Stimulated activated CD4-positive, alpha-beta T cell treated with anti-CD3 and anti-CD28 coated beads, Interleukin-4, amount 100 ng/mL, for 48 hours (primary cell): ENCODE measurements at regions not wholly inside any gene's neighbourhood (a gene's known extent, or its start where the extent isn't known, plus 50 kb on each side); places are given as distances from the start of the nearest gene placed in this dataset.
"Not testable (repeated sequence)": the region's sequence is repeated elsewhere in the genome, so short reads cannot be mapped to it uniquely, and the experiment has no call there.

Experiments used
- DNase-seq, 2 donors: peaks; one replicate each; pipeline ENCODE4 v3.0.0-alpha.2; 2020; ENCODE audit warnings: low read depth in 2 of 2

- DNase-seq, result not testable (repeated sequence)
These were observed 99.5 kb upstream of the TCF21 start for GRCh38 chr6:133789449-133789848.

DNA sequence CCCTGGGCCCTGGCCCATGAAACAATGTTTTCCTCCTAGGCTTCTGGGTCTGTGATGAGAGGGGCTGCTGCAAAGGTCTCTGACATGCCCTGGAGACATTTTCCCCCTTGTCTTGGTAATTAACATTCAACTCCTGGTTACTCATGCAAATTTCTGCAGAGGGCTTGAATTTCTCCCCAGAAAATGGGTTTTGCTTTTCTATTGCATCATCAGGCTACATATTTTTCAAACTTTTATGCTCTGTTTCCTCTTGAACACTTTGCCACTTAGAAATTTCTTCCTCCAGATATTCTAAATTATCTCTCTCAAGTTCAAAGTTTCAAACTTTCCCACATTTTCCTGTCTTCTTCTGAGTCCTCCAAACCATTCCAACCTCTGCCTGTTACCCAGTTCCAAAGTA is 98.2 kb upstream of the TCF21 start:
- DNase-seq, result not testable (repeated sequence)

GRCh38 chr6:133795051-133795450 is 93.9 kb upstream of the TCF21 start:
- not testable (repeated sequence) for DNase-seq

- no peak for DNase-seq
These were observed 92.7 kb upstream of the TCF21 start for GRCh38 chr6:133796235-133796634.

- no peak for DNase-seq
These were observed 89.9 kb upstream of the TCF21 start for GRCh38 chr6:133799043-133799442.

- no peak for DNase-seq
These were observed 86.1 kb upstream of the TCF21 start for GRCh38 chr6:133802861-133803260.

GRCh38 chr6:133804265-133804664 is 84.6 kb upstream of the TCF21 start:
- DNase-seq, result no peak

DNA sequence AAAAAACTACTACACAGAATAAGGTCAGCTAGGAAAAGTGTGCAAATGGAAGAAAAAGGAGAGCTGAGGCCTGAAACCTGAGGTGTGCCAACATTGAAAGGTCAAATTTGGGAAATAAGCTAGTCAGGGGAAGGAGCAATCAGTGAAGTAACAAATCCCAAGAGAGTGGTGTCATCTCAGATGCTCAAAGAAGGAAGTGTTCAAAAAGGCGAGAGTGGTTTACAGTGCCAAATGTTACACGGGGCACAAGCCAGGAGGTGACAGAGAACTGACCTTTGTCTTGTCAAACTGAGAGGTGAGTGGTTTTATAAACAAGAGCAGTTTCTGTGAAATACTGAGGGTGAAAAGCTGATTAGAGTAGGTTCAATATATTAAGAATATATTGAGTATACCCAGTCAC is 83.0 kb upstream of the TCF21 start:
- DNase-seq, result no peak

DNA sequence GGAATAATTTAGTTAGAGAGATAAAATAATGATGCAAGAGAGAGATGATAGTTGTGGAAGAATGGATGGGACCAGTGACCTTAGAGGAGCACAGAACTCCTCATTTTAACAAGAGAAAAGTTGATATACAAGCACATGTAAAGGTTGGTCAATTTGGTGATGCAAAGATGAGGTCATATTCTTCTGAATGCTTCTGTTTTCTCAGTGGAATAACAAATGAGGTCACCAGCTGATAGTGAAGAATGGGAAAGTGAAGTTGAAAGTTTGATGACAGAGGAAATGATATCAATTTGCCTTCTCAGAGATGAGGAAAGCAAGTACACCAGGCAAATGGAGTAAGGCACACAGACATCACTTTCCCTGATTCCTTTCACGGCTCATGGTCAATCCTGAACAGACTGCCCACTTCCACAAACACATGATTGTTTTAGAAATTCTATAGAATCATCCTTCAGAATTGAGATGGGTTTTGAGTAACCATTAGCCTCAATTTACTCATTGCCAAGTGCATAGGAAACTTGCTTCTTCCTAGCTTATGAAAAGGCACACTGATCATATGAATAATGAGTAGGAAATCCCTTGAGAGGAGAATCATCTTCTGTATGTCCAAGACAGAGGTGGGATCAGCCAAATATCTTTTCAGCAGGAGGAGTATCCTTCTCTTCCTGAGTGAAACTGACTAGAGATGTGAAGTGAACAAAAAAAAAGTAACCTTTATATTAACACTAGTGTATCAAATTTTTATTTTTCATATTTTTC is 82.4 kb upstream of the TCF21 start:
- DNase-seq, result no peak

GRCh38 chr6:133807501-133807900 is 81.4 kb upstream of the TCF21 start:
- no peak for DNase-seq

DNA sequence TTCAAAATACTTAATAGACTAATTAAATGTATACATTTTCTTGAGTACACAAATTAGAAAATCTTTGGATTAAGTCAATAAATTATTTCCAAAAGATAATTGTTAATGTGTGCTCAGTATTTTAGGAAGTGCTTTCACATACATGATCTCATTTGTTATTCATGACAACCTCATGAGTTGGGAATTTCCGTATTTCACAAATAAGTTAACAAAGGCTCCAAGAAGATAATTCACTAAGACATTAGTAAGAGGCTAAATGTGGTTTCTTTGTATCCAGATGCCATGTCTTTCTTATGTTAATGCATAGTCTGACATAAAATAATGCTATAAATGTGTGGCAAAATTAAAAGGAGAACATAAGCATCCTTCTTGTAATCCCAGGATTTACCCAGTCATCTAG is 79.5 kb upstream of the TCF21 start:
- no peak for DNase-seq

DNA sequence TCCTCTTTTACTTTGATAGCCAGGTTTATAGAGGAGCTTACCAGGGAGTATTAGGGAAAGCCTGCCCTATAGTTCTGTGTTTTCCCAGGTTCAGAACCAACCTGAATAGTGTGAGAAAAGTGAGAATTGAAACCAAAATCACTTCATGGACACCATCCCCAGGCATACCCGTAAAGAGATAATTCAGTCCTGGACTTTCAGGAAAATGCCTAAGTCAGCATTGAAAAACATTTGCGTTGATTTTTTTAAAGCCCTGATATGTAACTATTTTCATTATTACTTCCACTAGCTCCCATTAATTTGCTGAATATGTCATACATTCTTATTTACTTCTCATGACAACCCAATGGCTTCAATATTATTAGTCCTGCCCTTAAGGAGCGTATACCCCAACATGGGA is 77.4 kb upstream of the TCF21 start:
- no peak for DNase-seq

DNA sequence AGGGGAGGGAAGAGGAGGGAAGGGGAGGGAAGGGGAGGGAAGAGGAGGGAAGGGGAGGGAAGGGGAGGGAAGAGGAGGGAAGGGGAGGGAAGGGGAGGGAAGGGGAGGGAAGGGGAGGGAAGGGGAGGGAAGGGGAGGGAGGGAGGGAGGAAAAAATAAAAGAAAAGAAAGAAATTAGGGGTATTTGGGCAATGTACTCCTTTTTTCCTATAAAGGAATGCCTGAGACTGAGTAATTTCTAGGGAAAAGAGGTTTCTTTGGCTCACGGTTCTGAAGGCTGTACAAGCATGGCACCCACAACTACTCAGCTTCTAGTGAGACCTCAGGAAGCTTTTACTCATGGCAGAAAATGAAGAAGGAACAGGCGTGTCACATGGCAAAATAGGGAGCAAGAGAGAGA is 76.5 kb upstream of the TCF21 start:
- DNase-seq, result not testable (repeated sequence)

- no peak for DNase-seq
These were observed 74.7 kb upstream of the TCF21 start for GRCh38 chr6:133814238-133814637.

DNA sequence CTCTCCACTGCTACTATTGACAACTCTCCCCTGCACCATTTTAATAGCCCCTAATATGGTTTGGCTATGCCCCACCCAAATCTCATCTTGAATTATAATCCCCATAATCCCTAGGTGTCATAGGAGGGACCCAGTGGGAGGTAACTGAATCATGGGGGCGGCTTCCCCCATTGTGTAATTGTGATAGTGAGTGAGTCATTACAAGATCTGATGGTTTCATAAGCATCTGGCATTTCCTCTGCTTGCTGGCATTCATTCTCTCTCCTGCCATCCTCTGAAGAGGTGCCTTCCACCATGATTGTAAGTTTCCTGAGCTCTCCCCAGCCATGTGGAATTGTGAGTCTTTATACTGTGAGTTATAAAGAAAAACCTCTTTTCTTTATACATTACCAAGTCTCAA is 74.1 kb upstream of the TCF21 start:
- DNase-seq, result no peak

GRCh38 chr6:133815313-133815712 is 73.6 kb upstream of the TCF21 start:
- DNase-seq, result no peak

DNA sequence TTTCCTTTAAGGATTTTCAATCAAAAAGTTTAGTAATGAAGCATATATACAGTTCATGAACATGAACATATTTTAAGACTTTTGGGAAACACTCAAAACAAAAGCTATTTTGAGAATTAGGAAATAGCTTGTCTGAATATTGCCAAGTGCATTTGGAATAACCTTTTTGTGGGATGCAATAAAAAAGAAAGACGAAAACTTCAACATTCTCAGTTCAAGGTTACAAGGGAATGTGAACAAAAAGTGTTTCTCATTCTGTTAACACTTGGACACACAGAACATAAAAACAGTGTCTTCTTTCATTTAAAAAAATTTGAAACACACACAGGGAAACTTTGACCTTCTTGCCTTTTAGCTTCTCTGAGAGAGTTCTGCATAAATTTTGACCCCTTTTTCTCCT is 72.7 kb upstream of the TCF21 start:
- DNase-seq, result no peak

- peak; percentile 30 to 61 for DNase-seq
These were observed 71.4 kb upstream of the TCF21 start for GRCh38 chr6:133817460-133818047.

- no peak for DNase-seq
These were observed 70.6 kb upstream of the TCF21 start for GRCh38 chr6:133818320-133818719.

DNA sequence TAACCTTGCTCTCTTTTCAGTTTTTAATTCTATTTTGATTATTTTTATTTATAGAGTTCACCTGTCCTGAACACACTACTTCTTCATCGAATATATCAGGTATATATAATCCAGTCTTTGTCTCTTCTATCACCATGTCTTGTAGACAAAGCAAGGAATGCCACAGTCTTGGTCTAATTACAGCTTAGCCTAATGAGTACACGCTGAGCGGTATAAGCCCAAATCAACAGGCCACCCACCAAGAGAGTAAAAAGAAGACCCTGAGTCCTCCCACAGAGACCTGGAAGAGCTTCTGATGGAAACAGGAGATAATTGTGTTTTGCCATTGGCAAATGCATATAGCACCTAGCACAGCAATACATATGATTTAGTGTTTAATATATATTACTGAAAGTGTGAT is 68.7 kb upstream of the TCF21 start:
- DNase-seq, result no peak

- DNase-seq, result no peak
These were observed 61.1 kb upstream of the TCF21 start for GRCh38 chr6:133827766-133828165.

DNA sequence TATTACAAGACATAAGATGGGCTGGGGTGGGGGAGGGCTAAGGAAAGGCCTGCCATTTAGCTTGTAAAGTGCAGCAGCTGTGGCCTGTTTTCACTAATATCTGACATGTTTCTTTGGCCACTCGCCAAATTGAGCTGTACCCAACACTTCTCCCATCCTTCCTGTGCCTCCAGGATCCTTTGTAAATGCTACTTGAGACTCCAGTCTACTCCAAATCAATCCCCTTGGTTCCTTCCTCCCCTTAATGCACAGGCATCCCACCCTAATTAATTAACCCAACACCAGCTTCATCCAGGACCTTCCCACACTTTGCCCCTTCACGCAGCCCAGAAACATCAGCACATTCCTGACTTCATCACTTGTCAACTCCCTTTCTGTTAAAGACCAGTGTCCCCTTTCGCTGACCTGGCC is 55.0 kb upstream of the TCF21 start:
- DNase-seq, result no peak

- no peak for DNase-seq
These were observed 54.3 kb upstream of the TCF21 start for GRCh38 chr6:133834472-133835170.
